H9 (cell line): ENCODE measurements at regions not wholly inside any gene's neighbourhood (a gene's known extent, or its start where the extent isn't known, plus 50 kb on each side); places are given as distances from the start of the nearest gene placed in this dataset.

Experiments used
- DNase-seq: peaks from one replicate; pipeline ENCODE4 v3.0.0-alpha.2; 2017
- H2AFZ ChIP-seq: one replicate; pipeline ENCODE4 v1.6.1; 2013; ENCODE audit warnings: mild to moderate bottlenecking, low read length, control low read depth, moderate library complexity
- H2AK5ac ChIP-seq: 2 replicates; pipeline ENCODE4 v1.6.1; 2013; ENCODE audit warnings: low read length, control low read depth, mixed read lengths; ENCODE audit not compliant: insufficient read length
- H2BK120ac ChIP-seq: one replicate; pipeline ENCODE4 v1.6.1; 2013; ENCODE audit warnings: low read depth, mild to moderate bottlenecking, low read length, control low read depth, inconsistent platforms; ENCODE audit not compliant: poor library complexity, severe bottlenecking
- H2BK12ac ChIP-seq: 2 replicates; pipeline ENCODE4 v1.6.1; 2013; ENCODE audit warnings: low read length, control low read depth, mixed read lengths, low read depth; ENCODE audit not compliant: insufficient read length
- H2BK15ac ChIP-seq: 2 replicates; pipeline ENCODE4 v1.6.1; 2013; ENCODE audit warnings: low read depth, low read length, control low read depth
- H2BK20ac ChIP-seq: one replicate; pipeline ENCODE4 v1.6.1; 2013; ENCODE audit warnings: low read depth, mild to moderate bottlenecking, low read length, control low read depth, inconsistent platforms; ENCODE audit not compliant: poor library complexity, severe bottlenecking
- H2BK5ac ChIP-seq: 2 replicates; pipeline ENCODE4 v1.6.1; 2013; ENCODE audit warnings: low read length, control low read depth, mixed read lengths; ENCODE audit not compliant: insufficient read length
- H3K14ac ChIP-seq: 2 replicates; pipeline ENCODE4 v1.6.1; 2013; ENCODE audit warnings: low read length, control low read depth; ENCODE audit not compliant: insufficient read depth
- H3K18ac ChIP-seq: 2 replicates; pipeline ENCODE4 v1.6.1; 2013; ENCODE audit warnings: low read depth, mild to moderate bottlenecking, mixed read lengths, low read length, control low read depth; ENCODE audit not compliant: insufficient read length
- H3K23ac ChIP-seq: 2 replicates; pipeline ENCODE4 v1.6.1; 2013; ENCODE audit warnings: low read length, control low read depth, mixed read lengths, low read depth; ENCODE audit not compliant: insufficient read length
- H3K23me2 ChIP-seq: 2 replicates; pipeline ENCODE4 v1.6.1; 2013; ENCODE audit warnings: low read depth, mild to moderate bottlenecking, mixed read lengths, low read length, control low read depth; ENCODE audit not compliant: insufficient read length, poor library complexity, severe bottlenecking
- H3K27ac ChIP-seq: 2 replicates; pipeline ENCODE4 v1.5.1; 2013; ENCODE audit warnings: low read length, control low read depth, mixed read lengths, low read depth; ENCODE audit not compliant: insufficient read length
- H3K27me3 ChIP-seq: 2 replicates; pipeline ENCODE4 v1.6.1; 2013; ENCODE audit warnings: low read length, control low read depth, inconsistent platforms; ENCODE audit not compliant: insufficient read depth
- H3K4ac ChIP-seq: 2 replicates; pipeline ENCODE4 v1.6.1; 2013; ENCODE audit warnings: low read depth, mild to moderate bottlenecking, control low read depth, inconsistent platforms, low read length, moderate library complexity
- H3K4me1 ChIP-seq: 2 replicates; pipeline ENCODE4 v1.6.1; 2013; ENCODE audit warnings: low read length, control low read depth, inconsistent platforms; ENCODE audit not compliant: insufficient read depth
- H3K4me2 ChIP-seq: 2 replicates; pipeline ENCODE4 v1.6.1; 2013; ENCODE audit warnings: low read length, control low read depth, mixed read lengths; ENCODE audit not compliant: insufficient read length, insufficient read depth
- H3K56ac ChIP-seq: 2 replicates; pipeline ENCODE4 v1.6.1; 2013; ENCODE audit warnings: low read depth, mild to moderate bottlenecking, mixed read lengths, low read length, control low read depth; ENCODE audit not compliant: insufficient read length
- H3K79me1 ChIP-seq: 2 replicates; pipeline ENCODE4 v1.6.1; 2013; ENCODE audit warnings: low read depth, mild to moderate bottlenecking, moderate library complexity, low read length, control low read depth, inconsistent platforms; ENCODE audit not compliant: insufficient read depth, poor library complexity, severe bottlenecking
- H3K79me2 ChIP-seq: 2 replicates; pipeline ENCODE4 v1.6.1; 2013; ENCODE audit warnings: low read length, control low read depth, inconsistent platforms; ENCODE audit not compliant: insufficient read depth
- H3K9ac ChIP-seq: 2 replicates; pipeline ENCODE4 v1.6.1; 2013; ENCODE audit warnings: low read length, control low read depth, mixed read lengths; ENCODE audit not compliant: insufficient read length; ENCODE audit errors: extremely low read depth
- H3K9me3 ChIP-seq: one replicate; pipeline ENCODE4 v1.6.1; 2013; ENCODE audit warnings: low read depth, low read length, inconsistent platforms; ENCODE audit not compliant: control insufficient read depth
- H3T11ph ChIP-seq: one replicate; pipeline ENCODE4 v1.6.1; 2013; ENCODE audit warnings: mild to moderate bottlenecking, low read length, control low read depth, inconsistent platforms
- H4K20me1 ChIP-seq: one replicate; pipeline ENCODE4 v1.6.1; 2013; ENCODE audit not compliant: control insufficient read depth, insufficient read length, insufficient read depth
- H4K5ac ChIP-seq: 2 replicates; pipeline ENCODE4 v1.6.1; 2013; ENCODE audit warnings: low read depth, mild to moderate bottlenecking, mixed read lengths, low read length, control low read depth; ENCODE audit not compliant: insufficient read length
- H4K8ac ChIP-seq: replicated peaks from 2 replicates; pipeline ENCODE4 v1.6.1; 2013; ENCODE audit warnings: low read length, control low read depth, mixed read lengths, low read depth; ENCODE audit not compliant: insufficient read length
- H4K91ac ChIP-seq: 2 replicates; pipeline ENCODE4 v1.6.1; 2013; ENCODE audit warnings: low read depth, mild to moderate bottlenecking, moderate library complexity, mixed read lengths, low read length, control low read depth; ENCODE audit not compliant: insufficient read length
- H3K27ac Mint-ChIP-seq, 3 experiments: 2 replicates in 2 of 3; 3 replicates in 1 of 3; pipeline ENCODE4 v1.8.0; 2020 to 2021; ENCODE audit warnings: mixed read lengths in 3 of 3, mild to moderate bottlenecking in 1 of 3, moderate library complexity in 1 of 3
- H3K27me3 Mint-ChIP-seq: 2 replicates; pipeline ENCODE4 v1.8.0; 2021; ENCODE audit warnings: low read depth, mild to moderate bottlenecking, moderate library complexity, mixed read lengths
- H3K36me3 Mint-ChIP-seq, 3 experiments: 2 replicates in 2 of 3; 3 replicates in 1 of 3; pipeline ENCODE4 v1.8.0; 2020 to 2021; ENCODE audit warnings: low read depth in 3 of 3, mixed read lengths in 3 of 3; ENCODE audit not compliant: insufficient read depth in 1 of 3
- H3K4me1 Mint-ChIP-seq, 2 experiments: 2 replicates each; pipeline ENCODE4 v1.8.0; 2020; ENCODE audit warnings: mixed read lengths in 2 of 2
- H3K4me3 Mint-ChIP-seq, 2 experiments: 2 replicates in 1 of 2; 3 replicates in 1 of 2; pipeline ENCODE4 v1.8.0; 2020 to 2021; ENCODE audit warnings: mild to moderate bottlenecking in 2 of 2, mixed read lengths in 2 of 2, moderate library complexity in 1 of 2
- H3K9me3 Mint-ChIP-seq, 2 experiments: 2 replicates in 1 of 2; 3 replicates in 1 of 2; pipeline ENCODE4 v1.8.0; 2020; ENCODE audit warnings: mild to moderate bottlenecking in 2 of 2, mixed read lengths in 2 of 2, moderate library complexity in 1 of 2
- CTCF ChIP-seq: fragments of 200-600 bp; sonication (generic); conservative IDR thresholded peaks from 3 replicates; pipeline ENCODE4 v1.8.0; 2021; ENCODE audit warnings: antibody characterized with exemption, mild to moderate bottlenecking
- WGBS: extraction: QIAGEN DNeasy Blood & Tissue Kit; methylation state at CpG from one replicate; pipeline ENCODE4 v1.1.7; 2013; ENCODE audit warnings: missing lambda C conversion rate, low lambda C conversion rate, mixed read lengths; ENCODE audit not compliant: insufficient read length; ENCODE audit errors: extremely low coverage; 5-methylcytosine and 5-hydroxymethylcytosine counted together

- Histone ChIP-seq H4K20me1 (no peaks in the 10 kb centered on the region), H3K14ac (no peak overlapping the region), H3K27me3 (no peaks in the 10 kb centered on the region), H2BK20ac (no peak overlapping the region), H2BK15ac (no peak overlapping the region), H3K4me2 (no peak overlapping the region), H2AFZ (no peak overlapping the region), H2AK5ac (no peak overlapping the region), H3K4ac (no peak overlapping the region), H3K18ac (no peak overlapping the region), H3T11ph (no peak overlapping the region), H4K5ac (no peak overlapping the region), H4K8ac (no peak overlapping the region), H3K79me1 (no peaks in the 10 kb centered on the region), H3K23me2 (no peaks in the 10 kb centered on the region), H3K27ac (no peak overlapping the region), H2BK5ac (no peak overlapping the region), H3K56ac (no peak overlapping the region), H3K79me2 (no peaks in the 10 kb centered on the region), H3K9me3 (no peaks in the 10 kb centered on the region), H2BK12ac (no peak overlapping the region), H4K91ac (no peak overlapping the region), H3K9ac (no peak overlapping the region), H3K4me1 (no peaks in the 10 kb centered on the region), H3K23ac (no peak overlapping the region), H2BK120ac (no peak overlapping the region)
- no peaks in the 10 kb centered on the region for H3K36me3 Mint-ChIP-seq
- H3K9me3 Mint-ChIP-seq, result no peaks in the 10 kb centered on the region
- no peak for TF ChIP-seq CTCF
- peaks cover 5% of the 10 kb centered on the region for H3K27me3 Mint-ChIP-seq
- no peak overlapping the region for H3K4me3 Mint-ChIP-seq
- WGBS, result no CpG with 5 or more reads among the region's 1 CpG
- no peak overlapping the region; a peak in 2 of 7 replicates for H3K27ac Mint-ChIP-seq
- peaks cover 4 to 6% of the 10 kb centered on the region in 2 experiments; a peak in 3 of 4 replicates for H3K4me1 Mint-ChIP-seq
- no peak for DNase-seq
These were observed 130.4 kb upstream of the ADAMTS9 start for GRCh38 chr3:64818196-64818595.
